ENCODE measurements at regions not wholly inside any gene's neighbourhood (a gene's known extent, or its start where the extent isn't known, plus 50 kb on each side); places are given as distances from the start of the nearest gene placed in this dataset.

DNA sequence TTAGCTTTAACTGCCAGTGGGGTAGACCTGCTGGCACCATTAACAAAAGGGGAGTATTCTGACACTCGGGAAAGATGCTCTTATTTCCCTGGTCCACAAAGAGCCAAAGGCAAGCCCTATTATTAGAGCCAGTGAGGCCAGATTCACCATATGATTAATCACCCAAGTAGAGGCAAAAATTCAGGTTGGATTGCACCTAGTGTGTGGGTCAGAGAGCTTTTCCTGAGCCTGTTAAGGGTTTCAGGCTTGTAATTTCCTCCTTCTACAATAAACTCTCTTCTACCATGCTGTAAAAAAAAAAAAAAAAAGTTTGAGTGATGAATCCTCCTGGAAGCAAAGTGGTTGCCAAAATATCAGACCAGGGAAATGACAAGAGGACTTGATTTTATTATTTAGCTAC is 163.5 kb downstream of the MBL2 start:
- no peak overlapping the region for H3K4me3 Mint-ChIP-seq
- Histone ChIP-seq H3K79me1 (ENCODE audit: insufficient read depth, low read depth, low read length, poor library complexity, severe bottlenecking) (no peaks in the 10 kb centered on the region), H3K23ac (ENCODE audit: insufficient read length, low read depth, low read length) (no peak overlapping the region), H3K23me2 (ENCODE audit: insufficient read length, low read depth, low read length, poor library complexity, severe bottlenecking) (no peaks in the 10 kb centered on the region), H4K20me1 (ENCODE audit: control insufficient read depth, insufficient read depth, insufficient read length) (no peaks in the 10 kb centered on the region), H2BK120ac (ENCODE audit: low read depth, low read length, poor library complexity, severe bottlenecking) (no peak overlapping the region), H3K56ac (ENCODE audit: insufficient read length, low read depth, low read length) (no peak overlapping the region), H4K5ac (ENCODE audit: insufficient read length, low read depth, low read length) (no peak overlapping the region), H2AFZ (ENCODE audit: low read length) (no peak overlapping the region), H4K91ac (ENCODE audit: insufficient read length, low read depth, low read length) (no peak overlapping the region), H3K4me2 (ENCODE audit: insufficient read depth, insufficient read length, low read length) (no peak overlapping the region), H3K27ac (ENCODE audit: insufficient read length, low read depth, low read length) (no peak overlapping the region), H4K8ac (replicated peaks; ENCODE audit: insufficient read length, low read depth, low read length) (no peak overlapping the region), H2BK20ac (ENCODE audit: low read depth, low read length, poor library complexity, severe bottlenecking) (no peak overlapping the region), H2BK5ac (ENCODE audit: insufficient read length, low read length) (no peak overlapping the region), H3K79me2 (ENCODE audit: insufficient read depth, low read length) (no peaks in the 10 kb centered on the region), H3K9me3 (ENCODE audit: control insufficient read depth, low read depth, low read length) (no peaks in the 10 kb centered on the region), H3K9ac (ENCODE audit: extremely low read depth, insufficient read length, low read length) (no peak overlapping the region), H3K27me3 (ENCODE audit: insufficient read depth, low read length) (no peaks in the 10 kb centered on the region), H3K14ac (ENCODE audit: insufficient read depth, low read length) (no peak overlapping the region), H3K18ac (ENCODE audit: insufficient read length, low read depth, low read length) (no peak overlapping the region), H2BK12ac (ENCODE audit: insufficient read length, low read depth, low read length) (no peak overlapping the region), H2AK5ac (ENCODE audit: insufficient read length, low read length) (no peak overlapping the region), H3K4me1 (ENCODE audit: insufficient read depth, low read length) (no peaks in the 10 kb centered on the region), H3T11ph (ENCODE audit: low read length) (no peak overlapping the region), H2BK15ac (ENCODE audit: low read depth, low read length) (no peak overlapping the region), H3K4ac (ENCODE audit: low read depth, low read length) (no peak overlapping the region)
- TF ChIP-seq, protein P1, sequence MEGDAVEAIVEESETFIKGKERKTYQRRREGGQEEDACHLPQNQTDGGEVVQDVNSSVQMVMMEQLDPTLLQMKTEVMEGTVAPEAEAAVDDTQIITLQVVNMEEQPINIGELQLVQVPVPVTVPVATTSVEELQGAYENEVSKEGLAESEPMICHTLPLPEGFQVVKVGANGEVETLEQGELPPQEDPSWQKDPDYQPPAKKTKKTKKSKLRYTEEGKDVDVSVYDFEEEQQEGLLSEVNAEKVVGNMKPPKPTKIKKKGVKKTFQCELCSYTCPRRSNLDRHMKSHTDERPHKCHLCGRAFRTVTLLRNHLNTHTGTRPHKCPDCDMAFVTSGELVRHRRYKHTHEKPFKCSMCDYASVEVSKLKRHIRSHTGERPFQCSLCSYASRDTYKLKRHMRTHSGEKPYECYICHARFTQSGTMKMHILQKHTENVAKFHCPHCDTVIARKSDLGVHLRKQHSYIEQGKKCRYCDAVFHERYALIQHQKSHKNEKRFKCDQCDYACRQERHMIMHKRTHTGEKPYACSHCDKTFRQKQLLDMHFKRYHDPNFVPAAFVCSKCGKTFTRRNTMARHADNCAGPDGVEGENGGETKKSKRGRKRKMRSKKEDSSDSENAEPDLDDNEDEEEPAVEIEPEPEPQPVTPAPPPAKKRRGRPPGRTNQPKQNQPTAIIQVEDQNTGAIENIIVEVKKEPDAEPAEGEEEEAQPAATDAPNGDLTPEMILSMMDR (conservative IDR thresholded peaks at IDR 0.05), result no peak
- no peak overlapping the region; a peak in 1 of 7 replicates for H3K27ac Mint-ChIP-seq
- no peaks in the 10 kb centered on the region for H3K36me3 Mint-ChIP-seq (ENCODE audit: insufficient read depth in 1 of 3, low read depth in 3 of 3)
- WGBS (ENCODE audit: extremely low coverage, insufficient read length, low lambda C conversion rate), result no CpG with 5 or more reads among the region's 1 CpG
- H3K9me3 Mint-ChIP-seq, result 0 out of 5 replicates have a peak, but pooled peaks cover 0 to 2% of the 10 kb centered on the region in 2 experiments
- H3K27me3 Mint-ChIP-seq (ENCODE audit: low read depth), result 0 out of 2 replicates have a peak, but pooled peaks cover 2% of the 10 kb centered on the region
- H3K4me1 Mint-ChIP-seq, result no peaks in the 10 kb centered on the region
- no peak for DNase-seq
